Fibroblast of lung (primary cell): ENCODE measurements at regions not wholly inside any gene's neighbourhood (a gene's known extent, or its start where the extent isn't known, plus 50 kb on each side); places are given as distances from the start of the nearest gene placed in this dataset.

ENCODE experiments used
- DNase-seq, 2 donors: peaks; one replicate each; pipeline versions ENCODE4 v3.0.0 to v3.0.0-alpha.2; 2010; ENCODE audit warnings: low read depth in 2 of 2
- H2AFZ ChIP-seq: 2 replicates; pipeline ENCODE4 v1.5.1; 2012; ENCODE audit warnings: low read length, control low read depth, inconsistent platforms
- H3K27ac ChIP-seq: 2 replicates; pipeline ENCODE4 v1.5.1; 2011; ENCODE audit warnings: low read length, control low read depth; ENCODE audit not compliant: insufficient read depth
- H3K27me3 ChIP-seq: 2 replicates; pipeline ENCODE4 v1.5.1; 2011; ENCODE audit warnings: mild to moderate bottlenecking, low read length; ENCODE audit not compliant: control insufficient read depth, insufficient read depth
- H3K36me3 ChIP-seq: 2 replicates; pipeline ENCODE4 v1.5.1; 2011; ENCODE audit warnings: low read length; ENCODE audit not compliant: control insufficient read depth, insufficient read depth
- H3K4me1 ChIP-seq: 2 replicates; pipeline ENCODE4 v1.5.1; 2011; ENCODE audit warnings: low read length; ENCODE audit not compliant: control insufficient read depth, insufficient read depth; ENCODE audit errors: extremely low read depth
- H3K4me2 ChIP-seq: 2 replicates; pipeline ENCODE4 v1.5.1; 2011; ENCODE audit warnings: low read length, control low read depth; ENCODE audit not compliant: insufficient read depth; ENCODE audit errors: extremely low read depth
- H3K4me3 ChIP-seq, 4 experiments: fragments of 200-600 bp in 1 of 4; sonication (generic) in 1 of 4; replicated peaks in 1 of 4; 2 replicates each; pipeline ENCODE4 v1.5.1; 2011 to 2016; ENCODE audit warnings: low read length in 4 of 4, low read depth in 3 of 4, mild to moderate bottlenecking in 3 of 4, control low read depth in 2 of 4, inconsistent platforms in 1 of 4, mixed read lengths in 1 of 4; ENCODE audit not compliant: insufficient read depth in 1 of 4; ENCODE audit errors: control extremely low read depth in 1 of 4
- H3K79me2 ChIP-seq: 2 replicates; pipeline ENCODE4 v1.5.1; 2012; ENCODE audit warnings: mild to moderate bottlenecking, low read length, inconsistent platforms; ENCODE audit not compliant: control insufficient read depth, insufficient read depth
- H3K9ac ChIP-seq: 2 replicates; pipeline ENCODE4 v1.5.1; 2011; ENCODE audit warnings: mild to moderate bottlenecking, low read length, control low read depth; ENCODE audit not compliant: insufficient read depth
- H3K9me3 ChIP-seq: 2 replicates; pipeline ENCODE4 v1.5.1; 2012; ENCODE audit warnings: low read depth, low read length; ENCODE audit not compliant: control insufficient read depth, insufficient read depth
- H4K20me1 ChIP-seq: 2 replicates; pipeline ENCODE4 v1.5.1; 2011; ENCODE audit warnings: low read length; ENCODE audit not compliant: control insufficient read depth, insufficient read depth; ENCODE audit errors: extremely low read depth
- CTCF ChIP-seq, 2 donors: IDR thresholded peaks in 1 of 2; conservative IDR thresholded peaks in 1 of 2; 1 replicate in 1 of 2; 2 replicates in 1 of 2; pipeline ENCODE4 v1.5.1; 2011 to 2012; ENCODE audit warnings: low read length in 2 of 2, control low read depth in 1 of 2, inconsistent platforms in 1 of 2, low read depth in 1 of 2, mild to moderate bottlenecking in 1 of 2
- EZH2 ChIP-seq: IDR thresholded peaks from 2 replicates; pipeline ENCODE4 v1.5.1; 2012; ENCODE audit warnings: low read length, control low read depth, mild to moderate bottlenecking; ENCODE audit errors: missing control alignments

GRCh38 chr16:51869176-51869575 lies 677.8 kb downstream of the TOX3 start:
- Histone ChIP-seq H3K4me2 (no peak overlapping the region), H3K4me1 (peaks cover 9% of the 10 kb centered on the region), H3K79me2 (no peaks in the 10 kb centered on the region), H3K9me3 (no peaks in the 10 kb centered on the region), H2AFZ (no peak overlapping the region), H3K27me3 (no peaks in the 10 kb centered on the region), H3K27ac (no peak overlapping the region), H4K20me1 (no peaks in the 10 kb centered on the region), H3K4me3 (no peak overlapping the region), H3K36me3 (no peaks in the 10 kb centered on the region), H3K9ac (no peak overlapping the region)
- TF ChIP-seq CTCF (conservative IDR thresholded peaks at IDR 0.05 in 1 of 2, IDR thresholded peaks at IDR 0.05 in 1 of 2; ENCODE audit: low read depth in 1 of 2, low read length in 2 of 2) (no peak), EZH2 (no peak)
- DNase-seq = no peak

GRCh38 chr16:51868631-51869030 lies 678.3 kb downstream of the TOX3 start:
- no peak overlapping the region for H2AFZ ChIP-seq
- TF ChIP-seq EZH2 (no peak), CTCF (conservative IDR thresholded peaks at IDR 0.05 in 1 of 2, IDR thresholded peaks at IDR 0.05 in 1 of 2; ENCODE audit: low read depth in 1 of 2, low read length in 2 of 2) (no peak)
- no peaks in the 10 kb centered on the region for H3K36me3 ChIP-seq

GRCh38 chr16:51867386-51868065 lies 679.4 kb downstream of the TOX3 start:
- no peaks in the 10 kb centered on the region for H3K36me3 ChIP-seq
- DNase-seq = no peak
- no peaks in the 10 kb centered on the region for H3K9me3 ChIP-seq
- H3K79me2 ChIP-seq = no peaks in the 10 kb centered on the region
- H3K4me3 ChIP-seq = no peak overlapping the region
- no peaks in the 10 kb centered on the region for H3K27me3 ChIP-seq
- H2AFZ ChIP-seq = no peak overlapping the region
- H3K4me1 ChIP-seq = peaks cover 9% of the 10 kb centered on the region
- no peak overlapping the region for H3K27ac ChIP-seq
- H3K9ac ChIP-seq = no peak overlapping the region
- no peaks in the 10 kb centered on the region for H4K20me1 ChIP-seq
- no peak for TF ChIP-seq CTCF (conservative IDR thresholded peaks at IDR 0.05 in 1 of 2, IDR thresholded peaks at IDR 0.05 in 1 of 2; ENCODE audit: low read depth in 1 of 2, low read length in 2 of 2)
- TF ChIP-seq EZH2 = no peak
- H3K4me2 ChIP-seq = no peak overlapping the region

More at GRCh38 chr16:51868631-51869030, 678.3 kb downstream of the TOX3 start:
- H3K4me3 ChIP-seq = no peak overlapping the region
- H3K4me1 ChIP-seq = peaks cover 9% of the 10 kb centered on the region
- no peak overlapping the region for H3K9ac ChIP-seq
- DNase-seq = no peak
- H3K27ac ChIP-seq = no peak overlapping the region
- no peak overlapping the region for H3K4me2 ChIP-seq
- no peaks in the 10 kb centered on the region for H4K20me1 ChIP-seq
- H3K79me2 ChIP-seq = no peaks in the 10 kb centered on the region
- H3K9me3 ChIP-seq = no peaks in the 10 kb centered on the region
- H3K27me3 ChIP-seq = no peaks in the 10 kb centered on the region
